H1 (cell line): ENCODE measurements at regions not wholly inside any gene's neighbourhood (a gene's known extent, or its start where the extent isn't known, plus 50 kb on each side); places are given as distances from the start of the nearest gene placed in this dataset.

Experiments
- CTCF ChIA-PET: fragments of 300-600 bp; sonication (Branson Sonifier 250); formaldehyde crosslinking; loops from one replicate; lab custom pipeline; 2021; ENCODE audit not compliant: partially characterized antibody; lab: Charles Lee
- POLR2A ChIA-PET: fragments of 300-600 bp; sonication (Branson Sonifier 250); formaldehyde crosslinking; loops from one replicate; lab custom pipeline; 2021; ENCODE audit warnings: inconsistent platforms; ENCODE audit not compliant: partially characterized antibody; lab: Charles Lee
- DNase-seq, 2 experiments: peaks; one replicate each; pipeline versions ENCODE4 v3.0.0 to v3.0.0-alpha.2; 2010 to 2022; ENCODE audit warnings: low spot score in 2 of 2, low read depth in 1 of 2, mixed read lengths in 1 of 2
- FAIRE-seq: peaks from 2 replicates; lab custom pipeline; 2011; peaks lifted over from hg19 to GRCh38; lab: Jason Lieb, UNC
- H2AFZ ChIP-seq: 2 replicates; pipeline ENCODE4 v1.8.1; 2012; ENCODE audit warnings: low read length, inconsistent platforms
- H2AK5ac ChIP-seq: 2 replicates; pipeline ENCODE4 v1.6.1; 2013; ENCODE audit warnings: low read depth, low read length
- H2BK120ac ChIP-seq: replicated peaks from 2 replicates; pipeline ENCODE3; 2013; ENCODE audit warnings: low read depth, low read length, inconsistent platforms
- H2BK12ac ChIP-seq: 2 replicates; pipeline ENCODE4 v1.6.1; 2013; ENCODE audit warnings: low read depth, low read length
- H2BK15ac ChIP-seq: 2 replicates; pipeline ENCODE4 v1.6.1; 2013; ENCODE audit warnings: low read length
- H2BK20ac ChIP-seq: 2 replicates; pipeline ENCODE4 v1.6.1; 2013; ENCODE audit warnings: low read length
- H2BK5ac ChIP-seq: 2 replicates; pipeline ENCODE4 v1.6.1; 2013; ENCODE audit warnings: low read depth, low read length
- H3K14ac ChIP-seq: 2 replicates; pipeline ENCODE4 v1.6.1; 2013; ENCODE audit warnings: inconsistent platforms; ENCODE audit not compliant: insufficient read length
- H3K18ac ChIP-seq: 2 replicates; pipeline ENCODE4 v1.6.1; 2013; ENCODE audit warnings: low read length; ENCODE audit errors: extremely low read depth
- H3K23ac ChIP-seq: 2 replicates; pipeline ENCODE4 v1.6.1; 2013; ENCODE audit warnings: inconsistent platforms; ENCODE audit not compliant: insufficient read length
- H3K23me2 ChIP-seq: 2 replicates; pipeline ENCODE4 v1.6.1; 2013; ENCODE audit warnings: low read depth, low read length
- H3K27ac ChIP-seq: 2 replicates; pipeline ENCODE4 v1.6.1; 2011; ENCODE audit warnings: low read depth, low read length, inconsistent platforms
- H3K27me3 ChIP-seq, 4 experiments: replicated peaks in 1 of 4; 1 replicate in 1 of 4; 2 replicates in 3 of 4; pipeline versions ENCODE4 v1.6.1 to v1.8.1; 2011 to 2013; ENCODE audit warnings: low read length in 3 of 4, mild to moderate bottlenecking in 3 of 4, inconsistent platforms in 2 of 4, mixed read lengths in 2 of 4, moderate library complexity in 1 of 4; ENCODE audit not compliant: control insufficient read depth in 3 of 4, insufficient read depth in 3 of 4; ENCODE audit errors: extremely low read depth in 1 of 4
- H3K36me3 ChIP-seq, 4 experiments: 2 replicates each; pipeline versions ENCODE4 v1.6.1 to v1.8.1; 2011 to 2013; ENCODE audit warnings: mild to moderate bottlenecking in 4 of 4, low read length in 3 of 4, moderate library complexity in 2 of 4, control low read depth in 1 of 4, inconsistent platforms in 1 of 4; ENCODE audit not compliant: insufficient read depth in 4 of 4, control insufficient read depth in 2 of 4
- H3K4ac ChIP-seq: replicated peaks from 2 replicates; pipeline ENCODE3; 2013; ENCODE audit warnings: low read length, low read depth, mixed read lengths, inconsistent platforms; ENCODE audit not compliant: insufficient read length
- H3K4me1 ChIP-seq, 4 experiments: replicated peaks in 1 of 4; 1 replicate in 1 of 4; 2 replicates in 3 of 4; pipeline versions ENCODE4 v1.6.1 to v1.8.1; 2011 to 2013; ENCODE audit warnings: low read length in 3 of 4, inconsistent platforms in 2 of 4, mixed read lengths in 1 of 4; ENCODE audit not compliant: insufficient read depth in 4 of 4, control insufficient read depth in 3 of 4
- H3K4me2 ChIP-seq, 2 experiments: 2 replicates each; pipeline versions ENCODE4 v1.6.1 to v1.8.1; 2011 to 2013; ENCODE audit warnings: low read depth in 2 of 2, low read length in 2 of 2, control low read depth in 1 of 2, inconsistent platforms in 1 of 2, mild to moderate bottlenecking in 1 of 2; ENCODE audit not compliant: insufficient read depth in 1 of 2
- H3K4me3 ChIP-seq, 4 experiments: fragments of 200-600, 300-600 bp in 1 of 4; sonication (generic), shearing (Covaris generic), sonication (Bioruptor Twin) in 1 of 4; 2 replicates each; pipeline versions ENCODE4 v1.5.1 to v1.8.1; 2011 to 2016; ENCODE audit warnings: low read length in 4 of 4, low read depth in 3 of 4, control low read depth in 2 of 4, inconsistent platforms in 2 of 4, mild to moderate bottlenecking in 2 of 4, mixed read lengths in 1 of 4, moderate library complexity in 1 of 4; ENCODE audit not compliant: insufficient read depth in 2 of 4; ENCODE audit errors: extremely low read depth in 1 of 4
- H3K56ac ChIP-seq: replicated peaks from 2 replicates; pipeline ENCODE3; 2013; ENCODE audit warnings: low read depth, mild to moderate bottlenecking, mixed read lengths, low read length, inconsistent platforms; ENCODE audit not compliant: insufficient read length
- H3K79me1 ChIP-seq: 2 replicates; pipeline ENCODE4 v1.6.1; 2013; ENCODE audit warnings: low read depth, low read length, control low read depth
- H3K79me2 ChIP-seq, 2 experiments: 2 replicates each; pipeline versions ENCODE4 v1.6.1 to v1.8.1; 2012 to 2013; ENCODE audit warnings: low read length in 2 of 2, mild to moderate bottlenecking in 2 of 2, inconsistent platforms in 1 of 2; ENCODE audit not compliant: insufficient read depth in 2 of 2, control insufficient read depth in 1 of 2
- H3K9ac ChIP-seq, 4 experiments: replicated peaks in 1 of 4; 1 replicate in 1 of 4; 2 replicates in 3 of 4; pipeline versions ENCODE4 v1.6.1 to v1.8.1; 2011 to 2013; ENCODE audit warnings: low read depth in 3 of 4, low read length in 3 of 4, control low read depth in 2 of 4, mild to moderate bottlenecking in 2 of 4, moderate library complexity in 2 of 4, inconsistent platforms in 1 of 4; ENCODE audit errors: extremely low read depth in 1 of 4
- H3K9me3 ChIP-seq, 2 experiments: 2 replicates each; pipeline versions ENCODE4 v1.6.1 to v1.8.1; 2012 to 2013; ENCODE audit warnings: mild to moderate bottlenecking in 2 of 2, moderate library complexity in 2 of 2, control low read depth in 1 of 2, inconsistent platforms in 1 of 2, low read depth in 1 of 2, low read length in 1 of 2, mixed read lengths in 1 of 2; ENCODE audit not compliant: insufficient read depth in 2 of 2
- H4K20me1 ChIP-seq, 2 experiments: replicated peaks in 1 of 2; 2 replicates each; pipeline versions ENCODE3 to v1.8.1; 2011 to 2013; ENCODE audit warnings: inconsistent platforms in 2 of 2, low read length in 2 of 2, mild to moderate bottlenecking in 1 of 2; ENCODE audit not compliant: insufficient read depth in 2 of 2, control insufficient read depth in 1 of 2
- H4K5ac ChIP-seq: 2 replicates; pipeline ENCODE4 v1.6.1; 2013; ENCODE audit warnings: low read length, low read depth, mixed read lengths, inconsistent platforms; ENCODE audit not compliant: insufficient read length
- H4K8ac ChIP-seq: 2 replicates; pipeline ENCODE4 v1.8.0; 2013; ENCODE audit warnings: mild to moderate bottlenecking, moderate library complexity, low read length, inconsistent platforms; ENCODE audit not compliant: insufficient read depth; ENCODE audit errors: extremely low read depth
- H4K91ac ChIP-seq: replicated peaks from 2 replicates; pipeline ENCODE3; 2013; ENCODE audit warnings: low read length, mixed read lengths, inconsistent platforms; ENCODE audit not compliant: insufficient read length
- CHD1 ChIP-seq: IDR thresholded peaks from 2 replicates; pipeline ENCODE4 v1.6.1; 2012; ENCODE audit warnings: low read depth, low read length, improper control_type of control experiment
- EP300 ChIP-seq, 2 experiments: IDR thresholded peaks; 1 replicate in 1 of 2; 2 replicates in 1 of 2; pipeline ENCODE4 v1.6.1; 2011 to 2012; ENCODE audit warnings: low read depth in 2 of 2, low read length in 2 of 2, mild to moderate bottlenecking in 2 of 2, borderline replicate concordance in 1 of 2, inconsistent platforms in 1 of 2, moderate library complexity in 1 of 2
- GTF2F1 ChIP-seq: IDR thresholded peaks from 2 replicates; pipeline ENCODE4 v1.6.1; 2012; ENCODE audit warnings: low read depth, low read length, improper control_type of control experiment, borderline replicate concordance
- HDAC2 ChIP-seq, 2 experiments: fragments of 300-600 bp in 1 of 2; sonication (generic) in 1 of 2; IDR thresholded peaks; 2 replicates each; pipeline ENCODE4 v1.6.1; 2011 to 2012; ENCODE audit warnings: low read depth in 2 of 2, low read length in 2 of 2, mild to moderate bottlenecking in 2 of 2, moderate library complexity in 2 of 2, borderline replicate concordance in 1 of 2, inconsistent platforms in 1 of 2
- RFX5 ChIP-seq: IDR thresholded peaks from 2 replicates; pipeline ENCODE4 v1.6.1; 2011; ENCODE audit warnings: low read depth, low read length, improper control_type of control experiment, borderline replicate concordance
- RNF2 ChIP-seq: fragments of 200-900, 300-1000 bp; sonication (generic); IDR thresholded peaks from 2 replicates; pipeline ENCODE4 v1.7.1; 2016; ENCODE audit warnings: borderline replicate concordance, low read depth, mild to moderate bottlenecking, antibody characterized with exemption, low read length; ENCODE audit not compliant: poor library complexity, severe bottlenecking; ENCODE audit errors: missing control alignments
- SIX5 ChIP-seq: IDR thresholded peaks from 2 replicates; pipeline ENCODE4 v1.6.1; 2011; ENCODE audit warnings: mild to moderate bottlenecking, low read depth, low read length
- SP2 ChIP-seq: IDR thresholded peaks from 2 replicates; pipeline ENCODE4 v1.6.1; 2012; ENCODE audit warnings: mild to moderate bottlenecking, low read length, inconsistent platforms
- TBP ChIP-seq: IDR thresholded peaks from 2 replicates; pipeline ENCODE4 v1.6.1; 2011; ENCODE audit warnings: low read depth, low read length, improper control_type of control experiment
- ZNF274 ChIP-seq: IDR thresholded peaks from 2 replicates; pipeline ENCODE4 v1.7.0; 2012; ENCODE audit warnings: low read length, borderline replicate concordance; ENCODE audit errors: extremely low read depth
- WGBS, 2 experiments: shearing (Covaris generic) in 1 of 2; methylation state at CpG; one replicate each; pipeline versions ENCODE4 v1.1.6 to v1.1.7; 2013 to 2015; ENCODE audit warnings: low lambda C conversion rate in 2 of 2, mixed read lengths in 2 of 2, inconsistent platforms in 1 of 2, low coverage in 1 of 2, missing lambda C conversion rate in 1 of 2; ENCODE audit not compliant: insufficient replicate concordance in 2 of 2, insufficient coverage in 1 of 2, insufficient read length in 1 of 2; ENCODE audit errors: extremely low coverage in 1 of 2, missing lambda C conversion rate in 1 of 2; 5-methylcytosine and 5-hydroxymethylcytosine counted together
- TF ChIP-seq, protein P1 (sequence below): IDR thresholded peaks from 2 replicates; pipeline ENCODE4 v1.6.1; 2012; ENCODE audit warnings: inconsistent platforms
- TF ChIP-seq, protein P2 (sequence below): IDR thresholded peaks from 2 replicates; pipeline ENCODE4 v1.6.1; 2012; ENCODE audit warnings: low read length, inconsistent platforms

DNA sequence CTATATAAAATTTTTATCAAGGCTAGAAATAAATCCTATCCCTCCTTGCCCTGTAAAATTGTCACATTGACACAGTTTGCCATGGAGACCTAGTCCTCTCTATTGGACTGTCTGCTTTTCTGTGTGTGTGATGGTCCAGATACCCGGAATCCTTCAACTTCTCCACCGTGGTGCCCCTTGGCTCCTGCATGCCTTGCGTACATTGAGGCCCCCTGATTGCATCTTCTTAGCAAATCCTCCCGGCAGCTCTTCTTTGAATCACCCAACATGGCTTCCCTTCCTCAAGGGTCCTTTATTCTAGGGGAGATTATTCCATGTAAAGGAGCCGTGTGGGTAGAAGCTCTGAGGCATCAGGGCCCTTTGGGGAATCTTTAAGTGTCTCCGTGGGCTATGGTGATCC, 219.5 kb downstream of the CDC5L start:
- Histone ChIP-seq H2AK5ac (no peak overlapping the region), H3K4me3 (no peak overlapping the region), H4K91ac (no peak overlapping the region), H3K18ac (no peak overlapping the region), H2BK5ac (no peak overlapping the region), H3K14ac (no peak overlapping the region), H3K23me2 (no peaks in the 10 kb centered on the region), H3K4ac (no peak overlapping the region), H3K27ac (no peak overlapping the region), H3K36me3 (no peaks in the 10 kb centered on the region), H4K8ac (no peak overlapping the region), H3K9ac (no peak overlapping the region), H3K4me2 (no peak overlapping the region), H3K79me1 (no peaks in the 10 kb centered on the region), H2BK15ac (no peak overlapping the region), H2BK20ac (no peak overlapping the region), H2BK120ac (no peak overlapping the region), H3K9me3 (no peaks in the 10 kb centered on the region), H3K56ac (no peak overlapping the region), H3K23ac (no peak overlapping the region), H4K20me1 (no peaks in the 10 kb centered on the region), H2BK12ac (no peak overlapping the region), H4K5ac (no peak overlapping the region), H3K27me3 (no peaks in the 10 kb centered on the region), H2AFZ (no peak overlapping the region), H3K4me1 (no peaks in the 10 kb centered on the region), H3K79me2 (no peaks in the 10 kb centered on the region)
- WGBS, 2 experiments: 93% methylated on average over 6 of the region's 6 CpGs; no CpG with 5 or more reads in 1 of the 2 experiments
- CTCF ChIA-PET: interaction anchor here (0.5 to 3.9 kb wide), 5 partner anchors 10 to 948 kb away, joined by 3 to 19 read pairs (median 5); no protein-coding TSS in a partner anchor
- POLR2A ChIA-PET: no interaction called here
- FAIRE-seq: no peak
- no peak for DNase-seq
- no peak for TF ChIP-seq ZNF274
- TF ChIP-seq CHD1: no peak
- TF ChIP-seq SIX5: no peak
- no peak for TF ChIP-seq TBP
- no peak for TF ChIP-seq RFX5
- TF ChIP-seq RNF2: no peak
- TF ChIP-seq, protein P1, sequence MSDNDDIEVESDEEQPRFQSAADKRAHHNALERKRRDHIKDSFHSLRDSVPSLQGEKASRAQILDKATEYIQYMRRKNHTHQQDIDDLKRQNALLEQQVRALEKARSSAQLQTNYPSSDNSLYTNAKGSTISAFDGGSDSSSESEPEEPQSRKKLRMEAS: no peak
- TF ChIP-seq, protein P2, sequence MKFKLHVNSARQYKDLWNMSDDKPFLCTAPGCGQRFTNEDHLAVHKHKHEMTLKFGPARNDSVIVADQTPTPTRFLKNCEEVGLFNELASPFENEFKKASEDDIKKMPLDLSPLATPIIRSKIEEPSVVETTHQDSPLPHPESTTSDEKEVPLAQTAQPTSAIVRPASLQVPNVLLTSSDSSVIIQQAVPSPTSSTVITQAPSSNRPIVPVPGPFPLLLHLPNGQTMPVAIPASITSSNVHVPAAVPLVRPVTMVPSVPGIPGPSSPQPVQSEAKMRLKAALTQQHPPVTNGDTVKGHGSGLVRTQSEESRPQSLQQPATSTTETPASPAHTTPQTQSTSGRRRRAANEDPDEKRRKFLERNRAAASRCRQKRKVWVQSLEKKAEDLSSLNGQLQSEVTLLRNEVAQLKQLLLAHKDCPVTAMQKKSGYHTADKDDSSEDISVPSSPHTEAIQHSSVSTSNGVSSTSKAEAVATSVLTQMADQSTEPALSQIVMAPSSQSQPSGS: no peak
- no peak for TF ChIP-seq EP300 (IDR thresholded peaks at IDR 0.05; ENCODE audit: borderline replicate concordance in 1 of 2, low read depth in 2 of 2, low read length in 2 of 2)
- TF ChIP-seq SP2: no peak
- TF ChIP-seq HDAC2 (IDR thresholded peaks at IDR 0.05; ENCODE audit: borderline replicate concordance in 1 of 2, low read depth in 2 of 2, low read length in 2 of 2): no peak
- TF ChIP-seq GTF2F1: no peak
